ENCODE measurements at regions not wholly inside any gene's neighbourhood (a gene's known extent, or its start where the extent isn't known, plus 50 kb on each side); places are given as distances from the start of the nearest gene placed in this dataset.

- no peak for TF ChIP-seq POLR2AphosphoS5 (IDR thresholded peaks at IDR 0.05; ENCODE audit: borderline replicate concordance, low read depth, low read length)
- no peak for TF ChIP-seq EZH2 (IDR thresholded peaks at IDR 0.05)
- no peak for TF ChIP-seq FOXP2 (optimal IDR thresholded peaks at IDR 0.05; ENCODE audit: control extremely low read depth, extremely low read length, insufficient read depth)
Measured at GRCh38 chr18:44569391-44570055, 111.2 kb upstream of the SETBP1 start.

Data from SK-N-MC (cell line).